Left ventricle myocardium superior (tissue), 1 donor: ENCODE measurements at regions not wholly inside any gene's neighbourhood (a gene's known extent, or its start where the extent isn't known, plus 50 kb on each side); places are given as distances from the start of the nearest gene placed in this dataset.
"Not testable (repeated sequence)": the region's sequence is repeated elsewhere in the genome, so short reads cannot be mapped to it uniquely, and the experiment has no call there.

Experiments
- ATAC-seq: fragments of 200-7000 bp; cut with Tn5 transposase; one replicate; pipeline ENCODE4 v1.9.1; 2020; ENCODE audit warnings: mild to moderate bottlenecking, moderate library complexity
- DNase-seq: peaks from one replicate; pipeline ENCODE4 v3.0.0-alpha.2; 2020
- intact Hi-C: fragments of 100-400 bp; cut with micrococcal nuclease; formaldehyde crosslinking; loops from one replicate; pipeline ENCODE4 v1.11.0; 2022
- donor health status: DM: no; HTN: yes; CAD: no; lungs with severe emphysema.

- no peak for ATAC-seq
- no peak for DNase-seq
- intact Hi-C loops = no loop called here
Observed at GRCh38 chr6:22133357-22133756, 163.5 kb downstream of the PRL start.

- intact Hi-C loops = no loop called here
- DNase-seq (no peak), ATAC-seq (no peak)
Observed at GRCh38 chr6:22134308-22134707, 162.5 kb downstream of the PRL start.

- no peak for ATAC-seq
- intact Hi-C loops = no loop called here
Observed at GRCh38 chr6:22135395-22135794, 161.4 kb downstream of the PRL start.

GRCh38 chr6:22140736-22141135 lies 156.1 kb downstream of the PRL start:
- intact Hi-C loops = not testable (repeated sequence)
- peak; percentile 26 for DNase-seq
- ATAC-seq = peak; percentile 53

More at GRCh38 chr6:22135395-22135794, 161.4 kb downstream of the PRL start:
- DNase-seq = no peak

- ATAC-seq = peak; percentile 78
- intact Hi-C loops = no loop called here
- DNase-seq = no peak
Observed at GRCh38 chr6:22141241-22141745, 155.5 kb downstream of the PRL start.

GRCh38 chr6:22142856-22143255 lies 154.0 kb downstream of the PRL start:
- ATAC-seq (no peak), DNase-seq (no peak)
- intact Hi-C loops = no loop called here

GRCh38 chr6:22145376-22145775 lies 151.5 kb downstream of the PRL start:
- intact Hi-C loops = no loop called here
- ATAC-seq (no peak), DNase-seq (no peak)

GRCh38 chr6:22145823-22146677 lies 150.8 kb downstream of the PRL start:
- peak; percentile 31 for ATAC-seq
- DNase-seq = no peak
- intact Hi-C loops = no loop called here

- ATAC-seq = no peak
- intact Hi-C loops = no loop called here
Observed at GRCh38 chr6:22146678-22146930, 150.2 kb downstream of the PRL start.

GRCh38 chr6:22146931-22147701 lies 149.7 kb downstream of the PRL start:
- no peak for ATAC-seq
- DNase-seq = no peak
- intact Hi-C loops = no loop called here

More at GRCh38 chr6:22146678-22146930, 150.2 kb downstream of the PRL start:
- peak; percentile 29 for DNase-seq

- ATAC-seq (peak; percentile 79), DNase-seq (peak; percentile 34)
- intact Hi-C loops = no loop called here
Observed at GRCh38 chr6:22147921-22148776, 148.7 kb downstream of the PRL start.

- peak; percentile 13 for ATAC-seq
- no peak for DNase-seq
Observed at GRCh38 chr6:22149096-22149495, 147.7 kb downstream of the PRL start.

GRCh38 chr6:22149501-22150367 lies 147.1 kb downstream of the PRL start:
- DNase-seq (no peak), ATAC-seq (peak; percentile 87)
- intact Hi-C loops = no loop called here

More at GRCh38 chr6:22149096-22149495, 147.7 kb downstream of the PRL start:
- intact Hi-C loops = no loop called here

GRCh38 chr6:22150368-22151035 lies 146.3 kb downstream of the PRL start:
- intact Hi-C loops = no loop called here
- ATAC-seq (no peak), DNase-seq (no peak)

GRCh38 chr6:22151892-22152291 lies 144.9 kb downstream of the PRL start:
- intact Hi-C loops = no loop called here
- no peak for DNase-seq
- no peak for ATAC-seq

GRCh38 chr6:22152841-22153240 lies 144.0 kb downstream of the PRL start:
- DNase-seq = no peak
- intact Hi-C loops = no loop called here
- no peak for ATAC-seq

GRCh38 chr6:22153384-22154158 lies 143.3 kb downstream of the PRL start:
- no peak for ATAC-seq

More at GRCh38 chr6:22153384-22154158, 143.3 kb downstream of the PRL start:
- intact Hi-C loops = no loop called here
- DNase-seq = no peak
